ENCODE measurements at regions not wholly inside any gene's neighbourhood (a gene's known extent, or its start where the extent isn't known, plus 50 kb on each side); places are given as distances from the start of the nearest gene placed in this dataset.
"Not testable (repeated sequence)": the region's sequence is repeated elsewhere in the genome, so short reads cannot be mapped to it uniquely, and the experiment has no call there.

GRCh38 chr2:208686665-208687064, 280.1 kb downstream of the PTH2R start:
- Histone ChIP-seq H2AFZ (ENCODE audit: low read length) (no peak overlapping the region), H3K9ac (ENCODE audit: insufficient read depth, low read length) (no peak overlapping the region), H3K4me2 (ENCODE audit: extremely low read depth, insufficient read depth, low read length) (no peak overlapping the region), H3K4me1 (ENCODE audit: control insufficient read depth, extremely low read depth, insufficient read depth, low read length) (no peaks in the 10 kb centered on the region), H4K20me1 (ENCODE audit: control insufficient read depth, extremely low read depth, insufficient read depth, low read length) (no peaks in the 10 kb centered on the region), H3K4me3 (replicated peaks in 1 of 4; ENCODE audit: control extremely low read depth in 1 of 4, insufficient read depth in 1 of 4, low read depth in 3 of 4, low read length in 4 of 4) (no peak overlapping the region), H3K27me3 (ENCODE audit: control insufficient read depth, insufficient read depth, low read length) (no peaks in the 10 kb centered on the region), H3K36me3 (ENCODE audit: control insufficient read depth, insufficient read depth, low read length) (no peaks in the 10 kb centered on the region), H3K79me2 (ENCODE audit: control insufficient read depth, insufficient read depth, low read length) (no peaks in the 10 kb centered on the region), H3K27ac (ENCODE audit: insufficient read depth, low read length) (no peak overlapping the region), H3K9me3 (ENCODE audit: control insufficient read depth, insufficient read depth, low read depth, low read length) (no peaks in the 10 kb centered on the region)
- no peak for TF ChIP-seq EZH2 (IDR thresholded peaks at IDR 0.05; ENCODE audit: low read length, missing control alignments)
- TF ChIP-seq CTCF (conservative IDR thresholded peaks at IDR 0.05 in 1 of 2, IDR thresholded peaks at IDR 0.05 in 1 of 2; ENCODE audit: low read depth in 1 of 2, low read length in 2 of 2), result no peak
- no peak for DNase-seq (ENCODE audit: low read depth in 2 of 2)

- H4K20me1 ChIP-seq (ENCODE audit: control insufficient read depth, extremely low read depth, insufficient read depth, low read length); H3K27me3 ChIP-seq (ENCODE audit: control insufficient read depth, insufficient read depth, low read length); H2AFZ ChIP-seq (ENCODE audit: low read length); H3K4me1 ChIP-seq (ENCODE audit: control insufficient read depth, extremely low read depth, insufficient read depth, low read length); H3K36me3 ChIP-seq (ENCODE audit: control insufficient read depth, insufficient read depth, low read length); H3K9ac ChIP-seq (ENCODE audit: insufficient read depth, low read length); H3K9me3 ChIP-seq (ENCODE audit: control insufficient read depth, insufficient read depth, low read depth, low read length); H3K79me2 ChIP-seq (ENCODE audit: control insufficient read depth, insufficient read depth, low read length); DNase-seq (ENCODE audit: low read depth in 2 of 2); H3K27ac ChIP-seq (ENCODE audit: insufficient read depth, low read length); H3K4me3 ChIP-seq (replicated peaks in 1 of 4; ENCODE audit: control extremely low read depth in 1 of 4, insufficient read depth in 1 of 4, low read depth in 3 of 4, low read length in 4 of 4); H3K4me2 ChIP-seq (ENCODE audit: extremely low read depth, insufficient read depth, low read length): not testable (repeated sequence)
These were observed 281.1 kb downstream of the PTH2R start for GRCh38 chr2:208687720-208688119.

GRCh38 chr2:208698114-208698513, 291.5 kb downstream of the PTH2R start:
- no peak for TF ChIP-seq CTCF (conservative IDR thresholded peaks at IDR 0.05 in 1 of 2, IDR thresholded peaks at IDR 0.05 in 1 of 2; ENCODE audit: low read depth in 1 of 2, low read length in 2 of 2)
- no peak for TF ChIP-seq EZH2 (IDR thresholded peaks at IDR 0.05; ENCODE audit: low read length, missing control alignments)
- H3K4me3 ChIP-seq (replicated peaks in 1 of 4; ENCODE audit: control extremely low read depth in 1 of 4, insufficient read depth in 1 of 4, low read depth in 3 of 4, low read length in 4 of 4), result no peak overlapping the region
- H3K36me3 ChIP-seq (ENCODE audit: control insufficient read depth, insufficient read depth, low read length), result no peaks in the 10 kb centered on the region
- H4K20me1 ChIP-seq (ENCODE audit: control insufficient read depth, extremely low read depth, insufficient read depth, low read length), result no peaks in the 10 kb centered on the region
- no peaks in the 10 kb centered on the region for H3K79me2 ChIP-seq (ENCODE audit: control insufficient read depth, insufficient read depth, low read length)
- no peak overlapping the region for H3K27ac ChIP-seq (ENCODE audit: insufficient read depth, low read length)
- no peak for DNase-seq (ENCODE audit: low read depth in 2 of 2)
- no peak overlapping the region for H2AFZ ChIP-seq (ENCODE audit: low read length)
- H3K4me1 ChIP-seq (ENCODE audit: control insufficient read depth, extremely low read depth, insufficient read depth, low read length), result no peaks in the 10 kb centered on the region
- no peaks in the 10 kb centered on the region for H3K9me3 ChIP-seq (ENCODE audit: control insufficient read depth, insufficient read depth, low read depth, low read length)
- H3K27me3 ChIP-seq (ENCODE audit: control insufficient read depth, insufficient read depth, low read length), result no peaks in the 10 kb centered on the region
- H3K4me2 ChIP-seq (ENCODE audit: extremely low read depth, insufficient read depth, low read length), result no peak overlapping the region
- H3K9ac ChIP-seq (ENCODE audit: insufficient read depth, low read length), result no peak overlapping the region

GRCh38 chr2:208708486-208708885, 301.9 kb downstream of the PTH2R start:
- no peak for DNase-seq (ENCODE audit: low read depth in 2 of 2)

More at GRCh38 chr2:208708486-208708885, 301.9 kb downstream of the PTH2R start:
- Histone ChIP-seq H3K27ac (ENCODE audit: insufficient read depth, low read length) (no peak overlapping the region), H3K9me3 (ENCODE audit: control insufficient read depth, insufficient read depth, low read depth, low read length) (no peaks in the 10 kb centered on the region), H3K79me2 (ENCODE audit: control insufficient read depth, insufficient read depth, low read length) (no peaks in the 10 kb centered on the region), H3K4me2 (ENCODE audit: extremely low read depth, insufficient read depth, low read length) (no peak overlapping the region), H3K9ac (ENCODE audit: insufficient read depth, low read length) (no peak overlapping the region), H3K4me3 (replicated peaks in 1 of 4; ENCODE audit: control extremely low read depth in 1 of 4, insufficient read depth in 1 of 4, low read depth in 3 of 4, low read length in 4 of 4) (no peak overlapping the region), H3K4me1 (ENCODE audit: control insufficient read depth, extremely low read depth, insufficient read depth, low read length) (no peaks in the 10 kb centered on the region), H2AFZ (ENCODE audit: low read length) (no peak overlapping the region), H3K27me3 (ENCODE audit: control insufficient read depth, insufficient read depth, low read length) (no peaks in the 10 kb centered on the region), H4K20me1 (ENCODE audit: control insufficient read depth, extremely low read depth, insufficient read depth, low read length) (no peaks in the 10 kb centered on the region), H3K36me3 (ENCODE audit: control insufficient read depth, insufficient read depth, low read length) (no peaks in the 10 kb centered on the region)
- TF ChIP-seq CTCF (conservative IDR thresholded peaks at IDR 0.05 in 1 of 2, IDR thresholded peaks at IDR 0.05 in 1 of 2; ENCODE audit: low read depth in 1 of 2, low read length in 2 of 2) (no peak), EZH2 (IDR thresholded peaks at IDR 0.05; ENCODE audit: low read length, missing control alignments) (no peak)
